GM19043 (cell line): ENCODE measurements at regions not wholly inside any gene's neighbourhood (a gene's known extent, or its start where the extent isn't known, plus 50 kb on each side); places are given as distances from the start of the nearest gene placed in this dataset.

ENCODE experiments used
- ATAC-seq: cut with Tn5 transposase; IDR thresholded peaks from one replicate; pipeline ENCODE4 v1.9.1; 2021; ENCODE audit warnings: low read depth; ENCODE audit not compliant: unreplicated experiment

DNA sequence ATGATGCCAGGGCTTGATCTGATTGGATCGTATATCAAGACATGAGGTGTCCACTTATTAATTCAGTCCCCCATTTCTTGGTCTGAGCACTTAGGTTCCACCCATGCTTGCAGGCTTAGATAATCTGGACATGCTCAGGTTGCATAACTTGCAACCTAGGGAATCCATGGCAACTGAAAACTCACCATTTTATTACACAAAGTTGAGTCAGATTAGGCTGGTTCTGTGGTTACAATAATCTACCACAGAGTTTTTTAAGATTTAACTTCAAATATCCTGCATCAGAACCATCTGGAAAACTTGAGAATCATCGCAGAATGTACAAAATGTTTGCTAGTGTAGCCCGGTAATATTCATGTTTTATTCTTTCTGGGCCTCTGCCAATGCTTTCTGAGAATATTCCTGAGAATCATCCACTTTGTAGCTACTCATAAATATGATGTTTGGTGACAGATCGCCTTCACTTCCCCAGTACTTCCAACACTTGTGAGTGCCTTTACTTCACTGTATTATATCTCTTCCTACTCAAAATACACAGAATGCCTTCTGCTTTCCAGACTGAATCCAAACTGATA is 707.2 kb upstream of the ADAMTS5 start:
- no peak for ATAC-seq

DNA sequence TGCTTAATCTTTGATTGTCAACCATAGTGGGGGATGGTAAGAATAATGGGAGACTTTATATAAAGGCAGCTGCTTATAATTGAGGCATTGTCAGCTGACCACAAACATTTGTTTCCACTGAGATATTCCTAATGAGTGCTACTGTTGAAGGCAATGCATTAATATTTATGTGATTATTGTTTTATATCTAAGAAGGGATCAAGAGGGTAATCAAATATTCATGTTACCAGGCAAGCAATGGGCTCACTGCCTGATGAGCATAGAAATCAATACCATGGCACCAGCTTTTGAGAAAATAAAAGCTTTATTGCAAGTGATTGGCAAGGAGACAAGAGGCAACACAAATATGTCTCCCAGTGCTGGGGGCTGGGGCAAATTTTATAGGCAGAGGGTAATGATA is 706.7 kb upstream of the ADAMTS5 start:
- ATAC-seq, result no peak

DNA sequence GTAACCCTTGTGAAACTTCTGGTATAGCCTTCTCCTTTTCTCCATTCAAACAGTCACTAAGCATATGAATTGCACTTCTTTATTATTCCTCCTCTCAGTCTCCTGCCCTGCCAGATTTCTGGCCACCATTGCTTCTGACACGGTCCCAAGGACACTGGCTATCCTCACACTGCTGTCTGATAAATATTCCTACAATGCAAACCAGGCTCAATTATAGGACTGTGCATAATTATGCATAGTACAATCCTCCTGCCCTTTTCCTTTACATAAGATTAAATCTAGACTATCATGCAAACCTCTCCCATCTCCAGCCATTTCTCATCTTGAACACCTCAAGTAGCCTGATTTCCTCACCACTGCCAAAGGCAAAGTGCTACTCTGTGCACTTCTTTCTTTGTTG is 704.3 kb upstream of the ADAMTS5 start:
- no peak for ATAC-seq

DNA sequence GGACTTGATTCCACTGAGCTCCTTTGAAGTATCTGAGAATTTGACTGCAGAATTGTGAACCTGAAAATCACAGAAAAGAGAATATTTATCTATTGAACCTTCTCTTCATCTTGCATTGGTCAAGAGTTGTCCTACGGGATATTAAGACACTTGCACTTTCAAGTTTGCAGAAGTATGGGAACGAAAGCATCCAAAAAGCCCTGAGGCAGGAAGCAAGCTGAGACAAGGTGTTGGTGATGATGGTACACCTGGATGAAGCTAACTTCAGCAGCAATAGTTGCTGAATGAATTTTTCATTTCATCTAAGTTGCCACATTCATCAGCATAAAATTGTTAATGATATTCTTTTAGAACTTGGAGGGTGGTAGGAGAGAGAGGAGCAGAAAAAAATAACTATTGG is 686.6 kb upstream of the ADAMTS5 start:
- no peak for ATAC-seq

DNA sequence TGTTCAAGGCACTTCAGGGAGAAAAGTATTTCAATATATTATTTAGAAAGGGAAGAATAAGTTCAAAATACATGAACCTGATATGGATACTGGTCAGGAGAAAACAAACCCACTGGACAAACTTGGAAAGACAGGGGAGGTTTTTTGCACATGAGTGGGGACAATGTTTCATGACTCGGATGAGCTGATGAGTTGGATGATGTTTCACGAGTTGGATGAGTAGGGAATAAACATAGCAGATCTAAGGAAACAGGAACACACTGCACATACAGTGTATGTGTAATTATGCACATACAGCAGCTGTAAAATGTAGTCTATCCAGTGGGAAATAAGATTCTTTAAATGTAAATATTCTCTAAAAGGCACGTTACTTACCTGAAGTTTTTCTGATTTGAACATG is 682.9 kb upstream of the ADAMTS5 start:
- ATAC-seq, result no peak

DNA sequence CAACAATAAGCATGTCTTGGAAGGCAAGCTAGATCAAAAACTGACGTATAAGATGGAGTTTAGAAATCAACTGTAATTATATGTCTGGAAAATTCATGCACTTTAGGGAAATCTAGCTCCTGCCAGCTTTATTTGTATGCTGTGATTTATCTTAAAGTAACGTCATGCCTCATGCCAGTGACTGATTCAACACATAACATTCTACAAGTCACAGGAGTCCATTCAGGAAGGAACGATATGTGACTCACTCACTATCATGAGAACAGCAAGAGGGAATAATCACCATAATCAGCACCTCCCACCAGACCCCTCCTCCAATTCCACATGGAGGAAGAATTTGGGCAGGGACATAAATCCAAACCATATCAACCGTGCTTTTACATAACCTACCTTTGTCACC is 682.4 kb upstream of the ADAMTS5 start:
- ATAC-seq, result no peak

DNA sequence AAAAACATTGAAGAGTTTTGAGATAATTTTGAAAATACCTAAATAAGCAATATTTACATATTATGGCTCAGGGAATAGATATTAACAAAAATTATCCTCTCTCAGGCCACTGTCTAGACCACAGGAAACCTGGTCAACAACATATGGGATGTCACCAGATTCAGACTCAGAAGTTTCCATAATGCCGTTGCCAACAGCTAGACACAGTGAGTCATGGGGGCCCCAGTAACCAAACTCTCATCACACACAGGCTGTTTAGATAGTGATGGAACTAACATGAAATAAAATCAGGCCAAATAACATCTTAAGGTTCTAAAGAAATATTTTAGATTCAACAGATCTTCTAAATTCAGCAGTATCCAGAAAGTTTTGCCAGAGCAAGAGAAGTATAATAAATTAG is 681.7 kb upstream of the ADAMTS5 start:
- no peak for ATAC-seq

DNA sequence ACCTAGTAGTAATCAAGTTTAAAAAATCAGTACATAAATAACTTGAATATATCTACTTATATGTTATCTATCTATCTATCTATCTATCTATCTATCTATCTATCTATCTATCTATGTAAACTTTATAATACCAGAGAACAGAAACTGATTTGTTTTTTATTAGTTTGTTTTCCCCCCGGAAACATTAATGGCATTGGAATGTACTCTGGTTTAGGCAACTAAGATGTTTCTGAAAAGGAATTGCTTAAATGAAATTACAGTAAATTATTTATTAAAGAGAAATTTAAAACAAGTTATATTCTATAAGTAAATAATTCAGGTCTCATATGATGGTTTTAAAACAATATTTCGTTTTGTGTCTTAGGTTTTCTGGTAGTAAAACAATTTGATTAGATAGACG is 681.0 kb upstream of the ADAMTS5 start:
- ATAC-seq, result no peak

DNA sequence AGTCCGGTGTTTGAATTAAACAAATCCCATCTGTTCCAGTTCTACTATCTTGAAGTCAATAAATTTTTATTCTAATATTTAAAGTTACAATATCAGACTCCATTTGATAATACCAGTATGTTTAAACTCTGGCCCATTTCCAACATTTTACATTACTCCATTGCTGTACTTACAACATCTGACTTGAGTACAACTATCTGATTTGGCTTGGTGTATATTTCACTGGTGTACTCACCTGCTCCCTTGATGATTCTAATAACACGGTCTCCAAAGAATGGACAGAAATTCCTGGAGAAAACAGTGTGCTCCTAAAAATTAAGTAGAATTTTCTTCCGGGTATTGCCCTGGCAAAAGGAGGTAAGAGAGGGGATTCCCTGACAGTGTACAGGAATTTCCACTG is 680.5 kb upstream of the ADAMTS5 start:
- ATAC-seq, result no peak

DNA sequence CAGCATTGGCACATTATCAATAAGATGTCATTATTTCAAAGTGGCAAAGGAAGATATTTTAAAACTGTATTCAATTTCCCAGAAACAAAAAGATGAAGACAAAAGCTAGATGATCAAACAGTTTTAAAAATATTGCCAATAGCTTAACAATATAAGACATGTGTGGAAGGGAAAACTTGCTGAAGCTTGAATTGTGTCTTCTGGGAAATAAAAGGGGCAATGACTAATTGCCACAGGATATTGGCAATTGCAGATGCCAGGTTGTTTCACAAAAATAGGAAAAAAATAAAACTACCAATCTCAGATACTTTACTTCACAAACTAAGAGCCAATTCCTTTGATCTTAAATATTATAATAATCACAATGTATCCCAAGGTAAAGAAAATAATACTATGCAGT is 679.8 kb upstream of the ADAMTS5 start:
- no peak for ATAC-seq

DNA sequence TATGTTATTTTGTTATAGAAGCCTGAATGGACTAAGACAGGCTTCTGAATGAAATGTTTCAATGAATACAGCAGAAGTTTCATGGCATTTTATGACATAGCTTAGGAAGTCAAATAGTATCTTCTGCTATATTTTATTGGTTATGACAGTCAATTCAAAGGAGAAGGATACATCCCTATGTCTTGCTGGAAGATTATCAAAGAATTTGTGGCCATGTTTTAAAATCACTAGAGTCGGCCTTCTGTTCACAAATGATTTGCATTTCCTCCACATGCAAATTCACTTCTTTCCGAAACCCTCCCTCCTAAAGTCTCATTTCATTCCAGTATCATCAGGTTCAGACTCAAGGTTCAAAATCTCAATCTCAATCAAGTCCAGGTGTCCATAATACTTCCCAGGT is 679.2 kb upstream of the ADAMTS5 start:
- no peak for ATAC-seq

DNA sequence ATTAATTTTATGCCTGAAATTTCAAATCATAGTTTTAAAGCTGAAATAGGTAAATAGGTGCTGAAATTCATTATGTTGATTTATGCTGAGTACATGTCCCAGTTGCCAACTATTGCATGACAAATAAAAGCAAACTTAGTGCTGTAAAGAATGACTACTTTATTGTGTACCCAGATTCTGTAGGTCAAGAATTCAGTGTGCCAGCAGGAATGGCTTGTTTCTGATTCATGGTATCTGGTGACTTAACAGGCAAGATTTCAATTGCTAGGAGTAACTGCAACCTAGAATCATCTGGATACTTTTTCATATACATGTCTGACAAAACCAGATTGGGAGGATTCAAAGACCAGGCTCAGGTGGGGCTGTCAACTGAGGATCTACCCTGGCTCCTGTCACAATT is 678.4 kb upstream of the ADAMTS5 start:
- ATAC-seq, result no peak

DNA sequence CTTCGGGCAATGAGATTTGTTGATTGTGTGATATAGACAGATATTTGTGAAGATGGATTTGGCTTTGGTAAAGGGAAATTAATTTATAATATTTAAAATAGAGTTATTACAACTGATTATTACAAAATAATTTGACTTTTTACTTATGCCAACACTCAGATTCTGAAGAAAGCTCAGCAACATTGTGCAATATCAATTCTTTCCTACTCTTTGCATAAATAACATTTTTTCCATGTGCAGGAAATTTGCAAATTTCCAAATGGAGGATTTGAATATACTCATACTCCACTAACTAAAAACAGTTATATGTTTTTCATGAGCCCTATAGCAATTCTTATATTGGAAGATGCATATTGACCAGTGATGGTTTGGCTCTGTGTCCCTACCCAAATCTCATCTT is 676.4 kb upstream of the ADAMTS5 start:
- ATAC-seq, result no peak

DNA sequence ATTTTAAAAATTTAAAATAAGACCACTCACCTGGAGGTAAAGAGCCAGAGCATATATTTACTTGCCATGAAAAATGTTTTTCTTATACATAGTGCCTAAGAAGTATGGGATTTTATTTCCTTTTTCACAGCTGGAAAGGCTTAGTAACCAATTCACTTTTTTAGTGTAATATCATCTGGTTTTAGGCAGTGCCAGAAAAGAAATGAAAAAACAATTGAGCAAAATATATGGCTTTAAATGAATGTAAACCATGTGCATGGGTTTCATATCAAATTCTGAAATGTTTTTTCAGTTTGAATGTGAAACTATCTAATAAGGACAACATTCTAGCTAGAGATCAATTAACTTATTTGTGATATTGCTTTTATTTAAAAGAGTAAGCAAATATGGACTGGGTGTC is 672.4 kb upstream of the ADAMTS5 start:
- ATAC-seq, result no peak

DNA sequence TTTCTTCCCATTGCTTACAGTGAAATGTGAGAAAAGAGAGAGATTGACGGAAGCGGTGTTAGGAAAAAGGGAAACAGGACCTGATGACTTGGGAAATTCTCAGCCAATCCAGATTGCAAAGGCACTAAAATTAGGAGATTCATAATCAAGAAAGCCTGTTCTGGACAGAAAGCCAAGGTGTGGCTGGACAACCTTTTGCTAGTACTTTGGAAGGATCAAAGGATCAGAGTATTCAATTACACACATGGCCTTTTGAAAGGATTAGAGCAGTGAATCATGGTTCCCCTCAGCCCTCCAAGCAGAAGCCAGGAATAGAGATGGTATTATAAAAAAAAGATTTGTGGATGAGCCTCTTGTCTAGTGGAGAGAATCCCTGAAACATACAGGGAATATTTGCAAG is 669.8 kb upstream of the ADAMTS5 start:
- no peak for ATAC-seq

DNA sequence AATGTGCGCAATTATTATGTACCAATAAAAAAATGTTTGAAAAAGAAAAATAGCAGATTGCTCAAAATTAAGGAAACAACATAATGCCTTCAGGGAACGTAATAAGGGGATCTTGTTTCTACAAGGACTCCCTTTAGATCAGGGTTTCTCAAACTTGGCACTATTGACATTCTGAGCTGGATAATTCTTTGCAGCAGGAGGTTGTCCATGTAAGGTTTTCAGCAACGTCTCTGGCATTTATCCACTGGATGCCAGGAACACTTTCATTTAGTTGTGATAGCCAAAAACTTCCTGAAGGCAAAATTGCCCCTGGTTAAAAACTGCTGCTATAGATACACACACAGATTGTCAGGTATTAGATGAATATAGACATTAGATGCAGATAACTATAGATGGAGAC is 666.7 kb upstream of the ADAMTS5 start:
- ATAC-seq, result no peak

DNA sequence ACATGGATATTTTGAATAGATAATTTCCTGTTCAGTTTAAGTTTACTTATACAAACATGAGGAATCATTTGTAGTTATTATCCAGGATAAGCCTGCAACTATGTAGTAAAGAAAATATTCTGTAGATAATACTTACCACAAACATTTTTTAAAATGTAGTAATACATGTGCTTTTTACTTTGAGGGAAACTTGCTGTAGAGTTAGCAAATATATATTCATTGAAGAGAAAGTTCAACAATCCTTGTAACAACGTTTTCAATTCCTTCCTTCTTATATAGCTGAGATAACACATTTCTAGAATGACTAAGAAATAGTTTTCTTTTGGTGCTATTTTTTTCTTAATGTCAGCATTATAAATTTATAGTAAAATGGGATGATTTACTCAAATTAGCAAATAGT is 664.6 kb upstream of the ADAMTS5 start:
- no peak for ATAC-seq

DNA sequence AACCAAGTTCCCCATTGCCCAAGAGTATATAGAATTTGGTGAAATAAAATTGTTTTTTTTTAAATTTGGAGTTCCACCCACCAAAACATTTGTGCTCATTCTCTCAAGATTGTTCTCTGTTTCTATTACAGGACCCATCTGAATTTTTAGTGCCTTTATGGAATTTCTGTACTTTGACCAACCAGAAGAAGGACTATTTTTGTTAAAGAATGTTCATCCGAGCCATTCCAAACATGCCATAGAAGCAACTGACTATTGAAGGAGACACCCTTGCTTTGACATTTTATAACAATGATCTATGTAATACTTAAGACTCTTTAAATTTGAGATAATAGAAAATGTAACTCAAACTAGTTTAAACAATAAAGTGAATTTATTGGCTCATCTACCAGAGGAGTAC is 655.7 kb upstream of the ADAMTS5 start:
- ATAC-seq, result no peak

DNA sequence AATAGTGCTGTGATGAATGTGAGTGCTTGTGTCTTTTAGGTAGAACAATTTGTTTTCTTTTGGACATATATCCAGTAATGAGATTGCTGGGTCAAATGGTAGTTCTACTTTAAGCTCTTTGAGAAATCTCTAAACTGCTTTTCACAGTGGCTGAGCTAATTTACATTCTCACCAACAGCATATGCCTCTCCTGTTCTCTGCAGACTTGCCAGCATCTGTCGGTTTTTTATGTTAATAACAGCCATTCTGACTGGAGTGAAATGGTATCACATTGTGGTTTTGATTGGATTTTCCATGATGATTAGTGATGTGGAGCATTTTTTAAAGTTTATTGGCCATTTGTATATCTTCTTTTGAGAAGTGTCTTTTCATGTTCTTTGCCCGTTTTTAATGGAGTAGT is 647.3 kb upstream of the ADAMTS5 start:
- ATAC-seq, result no peak

DNA sequence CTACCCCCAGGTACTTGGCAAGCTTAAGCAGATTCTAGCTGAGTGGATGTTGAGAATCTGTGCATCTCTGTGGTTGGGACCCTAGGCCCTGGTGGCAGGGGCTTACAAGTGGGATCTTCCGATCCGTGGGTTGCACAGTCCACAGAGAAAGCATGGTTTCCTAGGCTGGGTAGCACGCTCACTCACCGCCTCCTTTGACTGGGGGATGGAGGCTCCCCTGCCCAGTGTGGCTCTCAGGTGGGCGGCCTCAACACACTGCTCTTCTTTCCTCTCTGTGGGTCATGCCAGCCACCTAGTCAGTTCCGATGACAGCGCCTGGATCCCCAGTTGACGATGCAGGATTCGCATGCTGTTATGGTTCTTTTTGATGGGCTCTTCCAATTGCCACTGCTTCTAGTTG is 639.5 kb upstream of the ADAMTS5 start:
- ATAC-seq, result no peak

DNA sequence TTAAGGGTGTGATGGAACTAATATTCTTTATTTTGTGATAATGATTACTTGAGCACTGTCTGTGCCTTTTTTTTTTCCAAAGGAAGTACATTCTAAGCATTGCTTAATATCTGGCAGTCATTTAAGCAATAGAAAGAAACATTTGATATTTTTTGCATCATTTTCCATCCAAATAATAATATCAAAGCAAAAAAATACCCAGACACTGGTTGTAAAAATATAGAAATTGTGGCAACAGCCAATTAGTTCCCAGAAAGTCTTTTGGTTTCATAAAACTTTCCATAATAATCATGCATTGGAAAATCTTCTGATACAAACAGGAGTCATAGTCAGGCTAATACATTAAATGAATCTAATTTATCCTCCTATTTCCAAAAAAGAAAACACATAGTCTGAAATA is 629.3 kb upstream of the ADAMTS5 start:
- no peak for ATAC-seq

DNA sequence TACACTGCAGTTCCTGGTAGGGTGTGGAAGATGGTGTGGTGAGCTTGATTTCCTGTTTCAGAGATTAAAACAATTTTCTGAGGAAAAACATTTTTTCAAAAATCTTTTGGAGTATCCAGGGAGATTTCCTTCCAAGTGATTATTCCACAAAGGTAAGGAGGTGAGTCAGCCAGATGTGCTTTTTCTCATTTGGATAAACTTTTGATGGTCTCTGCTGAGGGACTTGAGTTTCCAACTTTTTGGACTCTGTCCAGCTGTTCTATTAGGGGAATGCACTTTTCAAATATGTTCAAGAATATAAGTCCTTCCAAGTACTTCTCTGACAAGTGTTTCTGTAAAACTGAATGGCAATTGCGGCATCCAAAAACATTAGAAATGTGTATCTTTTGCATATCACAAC is 628.8 kb upstream of the ADAMTS5 start:
- no peak for ATAC-seq

DNA sequence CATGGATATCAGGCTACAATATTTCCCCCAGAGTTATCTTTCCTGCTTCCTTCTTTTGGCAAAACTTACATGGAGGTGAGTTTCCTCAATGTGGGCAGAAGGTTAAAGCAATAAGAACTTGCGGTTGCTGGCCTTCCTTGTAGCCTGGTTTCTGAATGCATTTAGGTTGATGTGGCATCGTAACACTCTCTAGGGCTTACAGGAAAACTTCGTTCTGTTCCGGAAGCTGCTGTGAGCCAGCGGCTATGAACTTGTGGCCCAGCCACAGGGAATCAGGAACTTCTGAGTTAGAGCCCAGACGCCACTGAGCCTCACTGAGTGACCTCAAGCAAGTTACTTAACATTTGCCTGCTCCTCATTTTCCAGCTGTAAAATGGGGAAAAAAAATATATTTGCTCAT is 623.4 kb upstream of the ADAMTS5 start:
- ATAC-seq, result no peak
